HG03097 (cell line): ENCODE measurements at regions not wholly inside any gene's neighbourhood (a gene's known extent, or its start where the extent isn't known, plus 50 kb on each side); places are given as distances from the start of the nearest gene placed in this dataset.

Source experiments
- ATAC-seq: cut with Tn5 transposase; IDR thresholded peaks from one replicate; pipeline ENCODE4 v1.9.1; 2021; ENCODE audit not compliant: unreplicated experiment, low FRiP score

GRCh38 chr12:17810399-17810798, 279.6 kb downstream of the RERGL start:
- no peak for ATAC-seq

- no peak for ATAC-seq
Observed at GRCh38 chr12:17809206-17809605, 280.8 kb downstream of the RERGL start.

- no peak for ATAC-seq
Observed at GRCh38 chr12:17802657-17803641, 287.0 kb downstream of the RERGL start.

GRCh38 chr12:17793854-17794253, 296.1 kb downstream of the RERGL start:
- no peak for ATAC-seq

GRCh38 chr12:17778242-17778641, 311.8 kb downstream of the RERGL start:
- no peak for ATAC-seq

GRCh38 chr12:17763366-17763765, 326.6 kb downstream of the RERGL start:
- ATAC-seq = no peak

- ATAC-seq = no peak
Observed at GRCh38 chr12:17759982-17760381, 330.0 kb downstream of the RERGL start.
